ENCODE measurements at regions not wholly inside any gene's neighbourhood (a gene's known extent, or its start where the extent isn't known, plus 50 kb on each side); places are given as distances from the start of the nearest gene placed in this dataset.

GRCh38 chr2:121969166-121969565 lies 213.7 kb downstream of the TSN start:
- Histone ChIP-seq H3K9me3 (ENCODE audit: insufficient read depth, low read depth, low read length) (no peaks in the 10 kb centered on the region), H3K27me3 (ENCODE audit: insufficient read depth, low read length) (no peaks in the 10 kb centered on the region), H3K27ac (ENCODE audit: low read depth, low read length) (no peak overlapping the region), H3K9ac (ENCODE audit: low read depth, low read length) (no peak overlapping the region), H3K36me3 (ENCODE audit: insufficient read depth, low read length) (no peaks in the 10 kb centered on the region), H3K4me3 (ENCODE audit: low read length) (no peak overlapping the region), H3K4me1 (ENCODE audit: insufficient read depth, low read length) (peaks cover 12% of the 10 kb centered on the region)
- WGBS, result 92% methylated on average over 5 of the region's 5 CpGs

DNA sequence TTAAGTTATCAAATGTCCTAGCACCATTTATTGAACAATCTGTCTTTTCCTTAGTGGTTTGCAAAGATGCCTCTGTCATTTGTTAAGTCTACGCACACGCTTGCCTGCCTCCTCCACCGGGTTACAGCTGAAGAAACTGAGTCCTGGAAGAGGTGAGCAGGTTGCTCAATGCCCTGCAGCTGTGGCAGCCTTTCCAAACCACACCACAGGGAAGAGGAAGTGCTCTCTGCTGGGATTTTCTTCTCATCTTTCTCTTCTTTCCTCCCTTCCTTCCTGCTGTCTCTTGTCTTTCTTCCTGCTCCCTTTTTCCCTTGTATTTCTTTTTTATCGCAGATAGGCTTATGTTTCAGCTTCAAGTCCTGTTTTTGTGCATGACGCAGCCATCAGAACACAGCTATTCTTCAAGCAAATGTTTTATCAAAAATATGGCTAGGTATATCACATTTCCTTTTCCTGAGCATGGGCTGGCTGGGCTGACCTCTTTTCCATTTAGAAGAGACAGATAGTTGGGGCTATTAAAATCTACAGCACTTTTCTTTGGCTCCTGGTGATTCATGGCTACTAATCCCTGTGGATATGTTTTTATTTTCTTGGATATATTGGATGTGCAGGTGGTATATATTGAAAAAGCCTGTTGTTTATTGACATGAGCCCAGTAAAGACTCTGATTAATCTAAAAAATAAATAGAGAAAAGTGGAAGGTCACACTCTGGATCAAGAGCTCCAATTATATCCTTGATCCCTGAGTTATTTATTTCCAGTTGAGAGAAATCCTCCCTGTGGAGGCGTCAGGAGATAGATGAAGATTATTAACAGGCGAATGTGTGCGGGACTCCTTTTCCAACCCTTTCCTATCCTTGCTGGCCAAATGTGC lies 214.6 kb downstream of the TSN start:
- Histone ChIP-seq H3K9ac (ENCODE audit: low read depth, low read length) (no peak overlapping the region), H3K27ac (ENCODE audit: low read depth, low read length) (no peak overlapping the region), H3K36me3 (ENCODE audit: insufficient read depth, low read length) (no peaks in the 10 kb centered on the region), H3K4me1 (ENCODE audit: insufficient read depth, low read length) (peaks cover 17% of the 10 kb centered on the region), H3K27me3 (ENCODE audit: insufficient read depth, low read length) (no peaks in the 10 kb centered on the region), H3K9me3 (ENCODE audit: insufficient read depth, low read depth, low read length) (no peaks in the 10 kb centered on the region), H3K4me3 (ENCODE audit: low read length) (no peak overlapping the region)
- WGBS, result 90% methylated on average over 8 of the region's 8 CpGs

DNA sequence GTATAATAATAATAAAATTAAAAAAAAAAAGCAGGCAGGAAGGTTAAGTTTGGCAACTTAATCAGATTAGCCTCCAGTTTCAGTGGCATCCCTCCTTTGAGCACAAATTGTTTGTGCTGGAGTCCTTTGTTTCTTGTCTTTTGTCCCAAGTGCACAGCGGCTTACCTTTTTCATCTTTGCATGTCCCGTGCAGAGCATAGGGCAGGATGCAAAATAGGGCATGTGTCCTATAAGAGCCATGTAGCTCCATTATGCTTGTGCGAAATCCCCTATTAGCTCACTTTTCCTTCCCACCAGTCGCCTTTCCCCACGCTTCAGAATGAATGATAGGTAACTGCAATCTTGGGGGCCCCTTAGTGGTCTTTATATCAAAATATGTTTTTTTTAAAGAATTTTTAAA lies 216.8 kb downstream of the TSN start:
- 88% methylated on average over 4 of the region's 5 CpGs for WGBS
- no peaks in the 10 kb centered on the region for H3K9me3 ChIP-seq (ENCODE audit: insufficient read depth, low read depth, low read length)
- H3K4me3 ChIP-seq (ENCODE audit: low read length), result no peak overlapping the region
- no peak overlapping the region for H3K9ac ChIP-seq (ENCODE audit: low read depth, low read length)
- H3K27me3 ChIP-seq (ENCODE audit: insufficient read depth, low read length), result no peaks in the 10 kb centered on the region
- H3K36me3 ChIP-seq (ENCODE audit: insufficient read depth, low read length), result no peaks in the 10 kb centered on the region
- peaks cover 17% of the 10 kb centered on the region for H3K4me1 ChIP-seq (ENCODE audit: insufficient read depth, low read length)
- H3K27ac ChIP-seq (ENCODE audit: low read depth, low read length), result no peak overlapping the region

GRCh38 chr2:121974897-121975661 lies 219.6 kb downstream of the TSN start:
- no peaks in the 10 kb centered on the region for H3K27me3 ChIP-seq (ENCODE audit: insufficient read depth, low read length)
- H3K4me3 ChIP-seq (ENCODE audit: low read length), result no peak overlapping the region
- peaks cover 17% of the 10 kb centered on the region for H3K4me1 ChIP-seq (ENCODE audit: insufficient read depth, low read length)
- H3K36me3 ChIP-seq (ENCODE audit: insufficient read depth, low read length), result no peaks in the 10 kb centered on the region
- no peaks in the 10 kb centered on the region for H3K9me3 ChIP-seq (ENCODE audit: insufficient read depth, low read depth, low read length)
- 13% methylated on average over 13 of the region's 13 CpGs for WGBS
- no peak overlapping the region for H3K9ac ChIP-seq (ENCODE audit: low read depth, low read length)
- H3K27ac ChIP-seq (ENCODE audit: low read depth, low read length), result no peak overlapping the region

- no peak overlapping the region for H3K4me3 ChIP-seq (ENCODE audit: low read length)
- peaks cover 17% of the 10 kb centered on the region for H3K4me1 ChIP-seq (ENCODE audit: insufficient read depth, low read length)
- no peaks in the 10 kb centered on the region for H3K27me3 ChIP-seq (ENCODE audit: insufficient read depth, low read length)
- WGBS, result 73% methylated on average over 3 of the region's 3 CpGs
- no peak overlapping the region for H3K9ac ChIP-seq (ENCODE audit: low read depth, low read length)
- no peaks in the 10 kb centered on the region for H3K36me3 ChIP-seq (ENCODE audit: insufficient read depth, low read length)
- no peak overlapping the region for H3K27ac ChIP-seq (ENCODE audit: low read depth, low read length)
- H3K9me3 ChIP-seq (ENCODE audit: insufficient read depth, low read depth, low read length), result no peaks in the 10 kb centered on the region
These were observed 221.5 kb downstream of the TSN start for GRCh38 chr2:121976926-121977325.

GRCh38 chr2:121977326-121977725 lies 221.9 kb downstream of the TSN start:
- 88% methylated on average over 3 of the region's 3 CpGs for WGBS
- Histone ChIP-seq H3K4me3 (ENCODE audit: low read length) (no peak overlapping the region), H3K9me3 (ENCODE audit: insufficient read depth, low read depth, low read length) (no peaks in the 10 kb centered on the region), H3K4me1 (ENCODE audit: insufficient read depth, low read length) (peaks cover 17% of the 10 kb centered on the region), H3K27me3 (ENCODE audit: insufficient read depth, low read length) (no peaks in the 10 kb centered on the region), H3K27ac (ENCODE audit: low read depth, low read length) (no peak overlapping the region), H3K36me3 (ENCODE audit: insufficient read depth, low read length) (no peaks in the 10 kb centered on the region), H3K9ac (ENCODE audit: low read depth, low read length) (no peak overlapping the region)

GRCh38 chr2:121992700-121993099 lies 237.2 kb downstream of the TSN start:
- no peaks in the 10 kb centered on the region for H3K9me3 ChIP-seq (ENCODE audit: insufficient read depth, low read depth, low read length)
- H3K9ac ChIP-seq (ENCODE audit: low read depth, low read length), result no peak overlapping the region
- H3K27me3 ChIP-seq (ENCODE audit: insufficient read depth, low read length), result no peaks in the 10 kb centered on the region
- 77% methylated on average over 3 of the region's 3 CpGs for WGBS
- no peak overlapping the region for H3K4me3 ChIP-seq (ENCODE audit: low read length)
- H3K4me1 ChIP-seq (ENCODE audit: insufficient read depth, low read length), result no peaks in the 10 kb centered on the region
- no peak overlapping the region for H3K27ac ChIP-seq (ENCODE audit: low read depth, low read length)
- H3K36me3 ChIP-seq (ENCODE audit: insufficient read depth, low read length), result no peaks in the 10 kb centered on the region

- 93% methylated on average over 4 of the region's 5 CpGs for WGBS
- Histone ChIP-seq H3K9ac (ENCODE audit: low read depth, low read length) (no peak overlapping the region), H3K4me1 (ENCODE audit: insufficient read depth, low read length) (no peaks in the 10 kb centered on the region), H3K9me3 (ENCODE audit: insufficient read depth, low read depth, low read length) (no peaks in the 10 kb centered on the region), H3K4me3 (ENCODE audit: low read length) (no peak overlapping the region), H3K27me3 (ENCODE audit: insufficient read depth, low read length) (no peaks in the 10 kb centered on the region), H3K27ac (ENCODE audit: low read depth, low read length) (no peak overlapping the region), H3K36me3 (ENCODE audit: insufficient read depth, low read length) (no peaks in the 10 kb centered on the region)
These were observed 238.2 kb downstream of the TSN start for GRCh38 chr2:121993682-121994081.

- 93% methylated on average over 3 of the region's 3 CpGs for WGBS
- no peak overlapping the region for H3K9ac ChIP-seq (ENCODE audit: low read depth, low read length)
- no peak overlapping the region for H3K4me3 ChIP-seq (ENCODE audit: low read length)
- H3K27ac ChIP-seq (ENCODE audit: low read depth, low read length), result no peak overlapping the region
- H3K36me3 ChIP-seq (ENCODE audit: insufficient read depth, low read length), result no peaks in the 10 kb centered on the region
- H3K4me1 ChIP-seq (ENCODE audit: insufficient read depth, low read length), result no peaks in the 10 kb centered on the region
- H3K27me3 ChIP-seq (ENCODE audit: insufficient read depth, low read length), result no peaks in the 10 kb centered on the region
- H3K9me3 ChIP-seq (ENCODE audit: insufficient read depth, low read depth, low read length), result no peaks in the 10 kb centered on the region
These were observed 239.1 kb downstream of the TSN start for GRCh38 chr2:121994238-121995206.

GRCh38 chr2:121998751-121999150 lies 243.3 kb downstream of the TSN start:
- WGBS, result 90% methylated on average over 4 of the region's 4 CpGs

More at GRCh38 chr2:121998751-121999150, 243.3 kb downstream of the TSN start:
- Histone ChIP-seq H3K9me3 (ENCODE audit: insufficient read depth, low read depth, low read length) (no peaks in the 10 kb centered on the region), H3K27me3 (ENCODE audit: insufficient read depth, low read length) (no peaks in the 10 kb centered on the region), H3K9ac (ENCODE audit: low read depth, low read length) (no peak overlapping the region), H3K27ac (ENCODE audit: low read depth, low read length) (no peak overlapping the region), H3K4me1 (ENCODE audit: insufficient read depth, low read length) (no peaks in the 10 kb centered on the region), H3K4me3 (ENCODE audit: low read length) (no peak overlapping the region), H3K36me3 (ENCODE audit: insufficient read depth, low read length) (no peaks in the 10 kb centered on the region)
